ENCODE measurements at regions not wholly inside any gene's neighbourhood (a gene's known extent, or its start where the extent isn't known, plus 50 kb on each side); places are given as distances from the start of the nearest gene placed in this dataset.

DNA sequence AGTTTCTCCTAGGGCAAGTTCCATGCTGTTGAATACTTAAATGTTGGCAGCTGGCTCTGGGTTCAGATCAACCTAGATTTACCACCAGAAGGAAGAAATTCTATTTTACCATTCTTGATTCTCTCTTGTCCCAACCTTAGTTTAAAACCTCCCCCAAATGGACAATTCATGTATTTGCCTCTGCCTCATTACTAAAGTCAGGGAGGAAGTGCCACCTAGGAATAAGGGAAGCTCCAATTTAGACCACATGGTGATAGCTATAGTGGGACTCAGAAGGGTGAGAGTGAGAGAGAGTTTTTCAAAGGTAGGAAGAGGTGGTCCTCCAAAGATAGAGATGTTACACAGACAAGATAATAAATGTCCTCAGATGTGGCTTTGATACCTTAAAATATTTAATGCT, 53.4 kb upstream of the PAM start:
- no peak overlapping the region for H3K4me3 ChIP-seq
- H3K9ac ChIP-seq, result no peak overlapping the region
- no peaks in the 10 kb centered on the region for H3K4me1 ChIP-seq (ENCODE audit: insufficient read depth)
- in situ Hi-C loops (cut with MboI), result no loop called here
- no peaks in the 10 kb centered on the region for H3K79me2 ChIP-seq (ENCODE audit: insufficient read depth)
- H2AFZ ChIP-seq, result no peak overlapping the region
- no peaks in the 10 kb centered on the region for H3K36me3 ChIP-seq (ENCODE audit: low read depth)
- H3K27ac ChIP-seq, result no peak overlapping the region
- H3K27me3 ChIP-seq (replicated peaks; ENCODE audit: insufficient read depth), result no peaks in the 10 kb centered on the region
- TF ChIP-seq EZH2phosphoT487 (IDR thresholded peaks at IDR 0.05; ENCODE audit: insufficient read depth, low read depth) (no peak), EZH2 (IDR thresholded peaks at IDR 0.05; ENCODE audit: insufficient read depth, poor library complexity, severe bottlenecking) (no peak)
- H4K20me1 ChIP-seq (ENCODE audit: insufficient read depth), result 0 out of 2 replicates have a peak, but pooled peaks cover 2% of the 10 kb centered on the region
- no peak for DNase-seq
- no peaks in the 10 kb centered on the region for H3K9me3 ChIP-seq (ENCODE audit: low read depth)
- H3K4me2 ChIP-seq (ENCODE audit: unreplicated experiment), result no peak overlapping the region
- H3K9me2 ChIP-seq (ENCODE audit: insufficient read depth), result no peaks in the 10 kb centered on the region
- no peaks in the 10 kb centered on the region for H3F3A ChIP-seq (ENCODE audit: insufficient read depth)
